Parathyroid adenoma (tissue), 2 donors: ENCODE measurements at regions not wholly inside any gene's neighbourhood (a gene's known extent, or its start where the extent isn't known, plus 50 kb on each side); places are given as distances from the start of the nearest gene placed in this dataset.

Source experiments
- H2AFZ ChIP-seq: fragments of 300-600 bp; sonication (generic); one replicate; pipeline ENCODE4 v1.7.0; 2017; ENCODE audit warnings: antibody characterized with exemption, mild to moderate bottlenecking
- H3K27ac ChIP-seq: fragments of 300-600 bp; sonication (generic); one replicate; pipeline ENCODE4 v1.7.0; 2017
- H3K27me3 ChIP-seq: fragments of 300-600 bp; sonication (generic); one replicate; pipeline ENCODE4 v1.7.0; 2017; ENCODE audit warnings: low read length; ENCODE audit not compliant: control insufficient read depth, insufficient read depth
- H3K36me3 ChIP-seq: fragments of 300-600 bp; sonication (generic); one replicate; pipeline ENCODE4 v1.7.0; 2017; ENCODE audit warnings: low read length; ENCODE audit not compliant: control insufficient read depth, insufficient read depth
- H3K4me1 ChIP-seq: fragments of 300-600 bp; sonication (generic); one replicate; pipeline ENCODE4 v1.7.0; 2017; ENCODE audit warnings: control low read depth
- H3K4me2 ChIP-seq: fragments of 300-600 bp; sonication (generic); one replicate; pipeline ENCODE4 v1.7.0; 2017; ENCODE audit warnings: low read length
- H3K4me3 ChIP-seq: fragments of 300-600 bp; sonication (generic); one replicate; pipeline ENCODE4 v1.7.0; 2017; ENCODE audit warnings: low read depth, low read length
- H3K79me2 ChIP-seq: fragments of 300-600 bp; sonication (generic); one replicate; pipeline ENCODE4 v1.7.0; 2017; ENCODE audit warnings: control low read depth
- H3K9ac ChIP-seq: fragments of 300-600 bp; sonication (generic); one replicate; pipeline ENCODE4 v1.7.0; 2017; ENCODE audit warnings: mild to moderate bottlenecking
- H3K9me3 ChIP-seq: fragments of 300-600 bp; sonication (generic); one replicate; pipeline ENCODE4 v1.7.0; 2017; ENCODE audit warnings: low read length; ENCODE audit not compliant: control insufficient read depth
- CTCF ChIP-seq: fragments of 300-600 bp; sonication (generic); IDR thresholded peaks from one replicate; pipeline ENCODE4 v1.7.0; 2017; ENCODE audit warnings: antibody characterized with exemption, mild to moderate bottlenecking
- donor health status: primary hyperparathyroidism.

- no peak overlapping the region for H3K9ac ChIP-seq
- no peaks in the 10 kb centered on the region for H3K9me3 ChIP-seq
- no peaks in the 10 kb centered on the region for H3K79me2 ChIP-seq
- no peaks in the 10 kb centered on the region for H3K36me3 ChIP-seq
- H3K4me2 ChIP-seq: no peak overlapping the region
- no peaks in the 10 kb centered on the region for H3K4me1 ChIP-seq
- no peaks in the 10 kb centered on the region for H3K27me3 ChIP-seq
- no peak overlapping the region for H2AFZ ChIP-seq
- no peak for TF ChIP-seq CTCF
- H3K4me3 ChIP-seq: no peak overlapping the region
- no peak overlapping the region for H3K27ac ChIP-seq
These were observed 151.4 kb upstream of the TSHZ2 start for GRCh38 chr20:52820641-52821292.

- no peak overlapping the region for H3K4me2 ChIP-seq
- H3K9me3 ChIP-seq: no peaks in the 10 kb centered on the region
- H3K4me3 ChIP-seq: no peak overlapping the region
- no peak overlapping the region for H3K9ac ChIP-seq
- no peak overlapping the region for H2AFZ ChIP-seq
- H3K36me3 ChIP-seq: no peaks in the 10 kb centered on the region
- TF ChIP-seq CTCF: no peak
- H3K4me1 ChIP-seq: no peaks in the 10 kb centered on the region
- no peak overlapping the region for H3K27ac ChIP-seq
- H3K27me3 ChIP-seq: no peaks in the 10 kb centered on the region
- no peaks in the 10 kb centered on the region for H3K79me2 ChIP-seq
These were observed 153.7 kb upstream of the TSHZ2 start for GRCh38 chr20:52818491-52818890.

- Histone ChIP-seq H3K36me3 (no peaks in the 10 kb centered on the region), H3K27ac (no peak overlapping the region), H3K4me2 (no peak overlapping the region), H3K79me2 (no peaks in the 10 kb centered on the region), H3K9ac (no peak overlapping the region), H3K27me3 (no peaks in the 10 kb centered on the region), H3K4me3 (no peak overlapping the region), H2AFZ (no peak overlapping the region), H3K4me1 (no peaks in the 10 kb centered on the region), H3K9me3 (no peaks in the 10 kb centered on the region)
- TF ChIP-seq CTCF: no peak
These were observed 154.2 kb upstream of the TSHZ2 start for GRCh38 chr20:52817981-52818380.

- Histone ChIP-seq H3K9ac (no peak overlapping the region), H3K79me2 (no peaks in the 10 kb centered on the region), H3K4me1 (no peaks in the 10 kb centered on the region), H3K36me3 (no peaks in the 10 kb centered on the region), H3K4me2 (no peak overlapping the region), H2AFZ (no peak overlapping the region), H3K4me3 (no peak overlapping the region), H3K27me3 (no peaks in the 10 kb centered on the region), H3K9me3 (no peaks in the 10 kb centered on the region), H3K27ac (no peak overlapping the region)
- no peak for TF ChIP-seq CTCF
These were observed 154.6 kb upstream of the TSHZ2 start for GRCh38 chr20:52817511-52817910.

GRCh38 chr20:52814371-52814770 lies 157.8 kb upstream of the TSHZ2 start:
- no peaks in the 10 kb centered on the region for H3K27me3 ChIP-seq
- no peaks in the 10 kb centered on the region for H3K4me1 ChIP-seq
- no peak overlapping the region for H2AFZ ChIP-seq
- no peak overlapping the region for H3K4me2 ChIP-seq
- TF ChIP-seq CTCF: no peak
- H3K79me2 ChIP-seq: no peaks in the 10 kb centered on the region
- no peak overlapping the region for H3K4me3 ChIP-seq
- H3K36me3 ChIP-seq: no peaks in the 10 kb centered on the region
- H3K9me3 ChIP-seq: no peaks in the 10 kb centered on the region
- H3K9ac ChIP-seq: no peak overlapping the region
- H3K27ac ChIP-seq: no peak overlapping the region
